NCI-H2107 treated with DMSO at 0.1 percent for 48 hours (cell line): ENCODE measurements at regions not wholly inside any gene's neighbourhood (a gene's known extent, or its start where the extent isn't known, plus 50 kb on each side); places are given as distances from the start of the nearest gene placed in this dataset.
"Not testable (repeated sequence)": the region's sequence is repeated elsewhere in the genome, so short reads cannot be mapped to it uniquely, and the experiment has no call there.

Experiments used
- DNase-seq: peaks from one replicate; lab custom pipeline; 2025; ENCODE audit not compliant: unreplicated experiment; lab: John Stamatoyannopoulos, UW

GRCh38 chr6:137654365-137654981 lies 160.3 kb upstream of the OLIG3 start:
- DNase-seq: no peak

GRCh38 chr6:137655291-137655690 lies 161.1 kb upstream of the OLIG3 start:
- no peak for DNase-seq

GRCh38 chr6:137656735-137657134 lies 162.5 kb upstream of the OLIG3 start:
- DNase-seq: no peak

GRCh38 chr6:137657351-137657911 lies 163.2 kb upstream of the OLIG3 start:
- DNase-seq: no peak

- DNase-seq: no peak
These were observed 164.1 kb upstream of the OLIG3 start for GRCh38 chr6:137658287-137658686.

GRCh38 chr6:137659871-137660270 lies 165.7 kb upstream of the OLIG3 start:
- DNase-seq: no peak

- DNase-seq: no peak
These were observed 166.1 kb upstream of the OLIG3 start for GRCh38 chr6:137660296-137660731.

- peak; percentile 6 for DNase-seq
These were observed 167.4 kb upstream of the OLIG3 start for GRCh38 chr6:137661601-137662000.

- no peak for DNase-seq
These were observed 170.0 kb upstream of the OLIG3 start for GRCh38 chr6:137664183-137664582.

- DNase-seq: no peak
These were observed 171.2 kb upstream of the OLIG3 start for GRCh38 chr6:137665342-137665934.

GRCh38 chr6:137666202-137666774 lies 172.1 kb upstream of the OLIG3 start:
- no peak for DNase-seq

GRCh38 chr6:137673603-137674002 lies 179.4 kb upstream of the OLIG3 start:
- no peak for DNase-seq

GRCh38 chr6:137676888-137677287 lies 182.7 kb upstream of the OLIG3 start:
- DNase-seq: no peak

- no peak for DNase-seq
These were observed 183.5 kb upstream of the OLIG3 start for GRCh38 chr6:137677709-137678108.

- DNase-seq: no peak
These were observed 184.3 kb upstream of the OLIG3 start for GRCh38 chr6:137678451-137678850.

- no peak for DNase-seq
These were observed 186.2 kb upstream of the TNFAIP3 start for GRCh38 chr6:137680705-137681346.

GRCh38 chr6:137681445-137682009 lies 185.5 kb upstream of the TNFAIP3 start:
- no peak for DNase-seq

GRCh38 chr6:137682658-137683057 lies 184.4 kb upstream of the TNFAIP3 start:
- DNase-seq: not testable (repeated sequence)

GRCh38 chr6:137683916-137684315 lies 183.1 kb upstream of the TNFAIP3 start:
- no peak for DNase-seq

GRCh38 chr6:137685798-137686375 lies 181.2 kb upstream of the TNFAIP3 start:
- no peak for DNase-seq

- no peak for DNase-seq
These were observed 179.2 kb upstream of the TNFAIP3 start for GRCh38 chr6:137687818-137688217.
